ENCODE measurements at regions not wholly inside any gene's neighbourhood (a gene's known extent, or its start where the extent isn't known, plus 50 kb on each side); places are given as distances from the start of the nearest gene placed in this dataset.

- ChIA-PET POLR2A (no interaction called here), CTCF (ENCODE audit: low intra/inter-chr PET ratio) (no interaction called here)
- intact Hi-C loops (cut with micrococcal nuclease), result no loop called here
- FAIRE-seq (no peak), DNase-seq (ENCODE audit: extremely low read depth in 1 of 4, low spot score in 3 of 4) (no peak), ATAC-seq (no peak; the same call in 2 of the 3 replicates)
- H3K4me3 ChIP-seq, result no peak overlapping the region
- H4K20me1 ChIP-seq (replicated peaks; ENCODE audit: control insufficient read depth, insufficient read depth, low read length), result no peaks in the 10 kb centered on the region
- H3K4me1 ChIP-seq (replicated peaks in 1 of 2; ENCODE audit: control insufficient read depth in 2 of 2, insufficient read depth in 2 of 2, low read length in 2 of 2), result peaks cover 25 to 29% of the 10 kb centered on the region in 2 experiments
- no peak overlapping the region for H2AFZ ChIP-seq (ENCODE audit: low read depth, low read length)
- no peaks in the 10 kb centered on the region for H3K9me1 ChIP-seq (ENCODE audit: control insufficient read depth, insufficient read depth, low read length)
- no peaks in the 10 kb centered on the region for H3K79me2 ChIP-seq (ENCODE audit: control insufficient read depth, insufficient read depth, low read length)
- H3K27me3 ChIP-seq (ENCODE audit: control insufficient read depth in 2 of 2, insufficient read depth in 2 of 2, low read length in 2 of 2), result no peaks in the 10 kb centered on the region
- no peak overlapping the region for H3K9ac ChIP-seq (ENCODE audit: insufficient read depth in 1 of 2, low read depth in 2 of 2, low read length in 2 of 2)
- H3K9me3 ChIP-seq (replicated peaks; ENCODE audit: control insufficient read depth, insufficient read depth, low read depth, low read length), result no peaks in the 10 kb centered on the region
- 80% methylated on average over 14 of the region's 14 CpGs for WGBS (ENCODE audit: insufficient coverage, low coverage, missing lambda C conversion rate)
- in situ Hi-C loops (cut with MboI), result no loop called here
- H3K27ac ChIP-seq (ENCODE audit: extremely low read depth, low read depth, low read length), result no peak overlapping the region
- H3K36me3 ChIP-seq (ENCODE audit: control insufficient read depth, insufficient read depth, low read length), result no peaks in the 10 kb centered on the region
- BruUV-seq (replicated peaks), result TSS peak; percentile 99
- no peak overlapping the region for H3K4me2 ChIP-seq (ENCODE audit: insufficient read depth, low read length)
- TF ChIP-seq BCLAF1 (IDR thresholded peaks at IDR 0.05; ENCODE audit: borderline replicate concordance in 1 of 2, control insufficient read depth in 1 of 2, low read depth in 2 of 2, low read length in 1 of 2), result 0 out of 4 replicates have a peak, but pooled peaks of 1 of the 2 experiments have one; percentile 44
- no peak for TF ChIP-seq NFATC3 (IDR thresholded peaks at IDR 0.05)
- TF ChIP-seq MLLT1 (IDR thresholded peaks at IDR 0.05), result no peak
- no peak for TF ChIP-seq CHD2 (IDR thresholded peaks at IDR 0.05; ENCODE audit: low read depth, low read length)
- no peak for TF ChIP-seq RCOR1 (IDR thresholded peaks at IDR 0.05; ENCODE audit: borderline replicate concordance in 1 of 2, low read depth in 2 of 2, low read length in 2 of 2)
- TF ChIP-seq POLR2AphosphoS5 (IDR thresholded peaks at IDR 0.05; ENCODE audit: control insufficient read depth, insufficient read depth, low read depth, low read length), result 0 out of 2 replicates have a peak, but pooled peaks have one; percentile 22
- TF ChIP-seq RBM25 (IDR thresholded peaks at IDR 0.05; ENCODE audit: low read depth, low read length, severe bottlenecking), result peak; percentile 16
- TF ChIP-seq POLR2H (tag; IDR thresholded peaks at IDR 0.05; ENCODE audit: low read depth), result peak; percentile 43; the same call in 1 of the 2 replicates
- no peak for TF ChIP-seq NONO (IDR thresholded peaks at IDR 0.05; ENCODE audit: low read depth in 2 of 2, low read length in 1 of 2)
- peak; percentile 49 for TF ChIP-seq SUPT5H (IDR thresholded peaks at IDR 0.05)
- 0 out of 2 replicates have a peak, but pooled peaks have one; percentile 38 for TF ChIP-seq THRAP3 (IDR thresholded peaks at IDR 0.05; ENCODE audit: borderline replicate concordance)
- TF ChIP-seq SMAD4 (CRISPR knock-in tag; conservative IDR thresholded peaks at IDR 0.05), result no peak
- TF ChIP-seq U2AF1 (optimal IDR thresholded peaks at IDR 0.05; ENCODE audit: low read depth, low read length), result no peak
- TF ChIP-seq POLR2G (IDR thresholded peaks at IDR 0.05; ENCODE audit: low read depth, low read length), result 0 out of 2 replicates have a peak, but pooled peaks have one; percentile 18
- TF ChIP-seq THAP12 (CRISPR knock-in tag; IDR thresholded peaks at IDR 0.05), result no peak
Measured at GRCh38 chr6:30806581-30807183, 62.3 kb upstream of the IER3 start.

Measured in K562 (cell line).